HEK293 (cell line): ENCODE measurements at regions not wholly inside any gene's neighbourhood (a gene's known extent, or its start where the extent isn't known, plus 50 kb on each side); places are given as distances from the start of the nearest gene placed in this dataset.

Experiments used
- BCL11A ChIP-seq: fragments of 450-650 bp; formaldehyde crosslinking; IDR thresholded peaks from 2 replicates; pipeline ENCODE4 v1.5.1; 2016; ENCODE audit warnings: low read depth, missing biosample characterization, missing genetic modification characterization
- CTCF ChIP-seq: fragments of 450-650 bp; formaldehyde crosslinking; IDR thresholded peaks from 2 replicates; pipeline ENCODE4 v1.5.1; 2016; ENCODE audit warnings: missing biosample characterization, missing genetic modification characterization
- TSHZ1 ChIP-seq: fragments of 450-650 bp; formaldehyde crosslinking; IDR thresholded peaks from 2 replicates; pipeline ENCODE4 v1.5.1; 2016; ENCODE audit warnings: missing biosample characterization, missing genetic modification characterization, borderline replicate concordance
- ZBTB7A ChIP-seq: fragments of 450-650 bp; formaldehyde crosslinking; IDR thresholded peaks from 2 replicates; pipeline ENCODE4 v1.5.1; 2016; ENCODE audit warnings: low read depth, missing biosample characterization, missing genetic modification characterization
- ZBTB8A ChIP-seq: fragments of 450-650 bp; formaldehyde crosslinking; IDR thresholded peaks from 2 replicates; pipeline ENCODE4 v1.5.1; 2016; ENCODE audit warnings: missing biosample characterization, missing genetic modification characterization
- ZNF138 ChIP-seq: fragments of 450-650 bp; formaldehyde crosslinking; IDR thresholded peaks from 2 replicates; pipeline ENCODE4 v1.5.1; 2016; ENCODE audit warnings: missing biosample characterization, missing genetic modification characterization, borderline replicate concordance
- ZNF221 ChIP-seq: fragments of 450-650 bp; formaldehyde crosslinking; IDR thresholded peaks from 2 replicates; pipeline ENCODE4 v1.5.1; 2017; ENCODE audit warnings: missing biosample characterization, missing genetic modification characterization, borderline replicate concordance
- ZNF398 ChIP-seq: fragments of 450-650 bp; formaldehyde crosslinking; IDR thresholded peaks from 2 replicates; pipeline ENCODE4 v1.5.1; 2017; ENCODE audit warnings: missing biosample characterization, missing genetic modification characterization
- ZSCAN30 ChIP-seq: fragments of 450-650 bp; IDR thresholded peaks from 2 replicates; pipeline ENCODE4 v1.5.1; 2018; ENCODE audit warnings: missing biosample characterization, mild to moderate bottlenecking, missing genetic modification characterization, moderate library complexity
- TF ChIP-seq, protein P1 (sequence below): fragments of 450-650 bp; formaldehyde crosslinking; IDR thresholded peaks from 2 replicates; pipeline ENCODE4 v1.5.1; 2017; ENCODE audit warnings: missing biosample characterization, missing genetic modification characterization
- TF ChIP-seq, protein P2 (sequence below): fragments of 450-650 bp; formaldehyde crosslinking; IDR thresholded peaks from 2 replicates; pipeline ENCODE4 v1.5.1; 2016; ENCODE audit warnings: missing biosample characterization, missing genetic modification characterization, low read depth

DNA sequence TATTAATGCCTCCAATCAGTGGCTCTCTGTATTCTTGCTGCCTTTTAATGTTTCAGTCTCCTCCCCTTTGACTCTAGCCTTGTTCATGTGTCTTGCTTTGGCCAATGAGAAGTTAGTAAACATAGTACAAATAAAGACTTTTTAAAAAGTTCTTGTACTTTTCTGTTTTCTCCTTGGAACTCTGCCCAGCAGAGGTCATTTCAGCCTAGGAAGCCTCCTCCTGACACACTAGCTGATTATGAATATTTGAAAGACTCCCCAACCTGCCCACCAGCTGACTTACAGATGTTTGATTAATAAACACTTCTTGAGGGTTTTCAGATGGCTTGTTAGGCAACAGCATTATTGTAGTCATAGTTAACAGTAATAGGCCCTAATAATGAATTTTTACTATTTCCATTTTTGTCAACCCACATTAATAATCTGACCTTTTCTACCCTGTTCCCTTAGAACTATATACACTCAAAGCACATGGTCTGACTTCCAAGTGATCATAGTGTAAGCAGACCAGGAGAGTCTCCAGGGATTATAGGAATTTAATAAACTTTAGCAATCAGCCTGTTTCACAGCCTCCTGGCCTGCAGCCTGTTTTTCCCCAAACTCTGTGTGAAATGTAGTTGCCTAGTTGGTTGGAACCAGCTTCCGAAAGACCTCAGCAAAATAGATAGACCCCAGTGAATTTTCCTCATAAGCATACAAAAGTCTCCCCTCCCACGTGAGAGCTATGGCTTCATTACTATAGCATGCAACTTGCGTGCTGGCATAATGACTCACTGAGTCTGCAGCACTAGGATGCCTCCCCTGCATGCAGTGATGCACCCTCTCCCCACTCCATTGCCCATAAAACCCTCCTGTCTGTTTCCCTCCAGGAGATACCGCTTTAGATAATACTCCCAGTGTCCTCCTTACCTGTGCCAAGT lies 670.7 kb upstream of the ZNF804A start:
- TF ChIP-seq ZBTB7A (tag by site-specific recombination), result no peak
- TF ChIP-seq CTCF (tag by site-specific recombination), result no peak
- TF ChIP-seq, protein P1, sequence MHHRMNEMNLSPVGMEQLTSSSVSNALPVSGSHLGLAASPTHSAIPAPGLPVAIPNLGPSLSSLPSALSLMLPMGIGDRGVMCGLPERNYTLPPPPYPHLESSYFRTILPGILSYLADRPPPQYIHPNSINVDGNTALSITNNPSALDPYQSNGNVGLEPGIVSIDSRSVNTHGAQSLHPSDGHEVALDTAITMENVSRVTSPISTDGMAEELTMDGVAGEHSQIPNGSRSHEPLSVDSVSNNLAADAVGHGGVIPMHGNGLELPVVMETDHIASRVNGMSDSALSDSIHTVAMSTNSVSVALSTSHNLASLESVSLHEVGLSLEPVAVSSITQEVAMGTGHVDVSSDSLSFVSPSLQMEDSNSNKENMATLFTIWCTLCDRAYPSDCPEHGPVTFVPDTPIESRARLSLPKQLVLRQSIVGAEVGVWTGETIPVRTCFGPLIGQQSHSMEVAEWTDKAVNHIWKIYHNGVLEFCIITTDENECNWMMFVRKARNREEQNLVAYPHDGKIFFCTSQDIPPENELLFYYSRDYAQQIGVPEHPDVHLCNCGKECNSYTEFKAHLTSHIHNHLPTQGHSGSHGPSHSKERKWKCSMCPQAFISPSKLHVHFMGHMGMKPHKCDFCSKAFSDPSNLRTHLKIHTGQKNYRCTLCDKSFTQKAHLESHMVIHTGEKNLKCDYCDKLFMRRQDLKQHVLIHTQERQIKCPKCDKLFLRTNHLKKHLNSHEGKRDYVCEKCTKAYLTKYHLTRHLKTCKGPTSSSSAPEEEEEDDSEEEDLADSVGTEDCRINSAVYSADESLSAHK (tag by site-specific recombination), result no peak
- TF ChIP-seq, protein P2, sequence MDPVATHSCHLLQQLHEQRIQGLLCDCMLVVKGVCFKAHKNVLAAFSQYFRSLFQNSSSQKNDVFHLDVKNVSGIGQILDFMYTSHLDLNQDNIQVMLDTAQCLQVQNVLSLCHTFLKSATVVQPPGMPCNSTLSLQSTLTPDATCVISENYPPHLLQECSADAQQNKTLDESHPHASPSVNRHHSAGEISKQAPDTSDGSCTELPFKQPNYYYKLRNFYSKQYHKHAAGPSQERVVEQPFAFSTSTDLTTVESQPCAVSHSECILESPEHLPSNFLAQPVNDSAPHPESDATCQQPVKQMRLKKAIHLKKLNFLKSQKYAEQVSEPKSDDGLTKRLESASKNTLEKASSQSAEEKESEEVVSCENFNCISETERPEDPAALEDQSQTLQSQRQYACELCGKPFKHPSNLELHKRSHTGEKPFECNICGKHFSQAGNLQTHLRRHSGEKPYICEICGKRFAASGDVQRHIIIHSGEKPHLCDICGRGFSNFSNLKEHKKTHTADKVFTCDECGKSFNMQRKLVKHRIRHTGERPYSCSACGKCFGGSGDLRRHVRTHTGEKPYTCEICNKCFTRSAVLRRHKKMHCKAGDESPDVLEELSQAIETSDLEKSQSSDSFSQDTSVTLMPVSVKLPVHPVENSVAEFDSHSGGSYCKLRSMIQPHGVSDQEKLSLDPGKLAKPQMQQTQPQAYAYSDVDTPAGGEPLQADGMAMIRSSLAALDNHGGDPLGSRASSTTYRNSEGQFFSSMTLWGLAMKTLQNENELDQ (tag by site-specific recombination), result no peak
- no peak for TF ChIP-seq ZNF398 (tag by site-specific recombination)
- TF ChIP-seq ZSCAN30 (tag by site-specific recombination), result no peak
- no peak for TF ChIP-seq TSHZ1
- no peak for TF ChIP-seq ZNF138 (tag by site-specific recombination)
- TF ChIP-seq ZNF221, result no peak
- no peak for TF ChIP-seq ZBTB8A
- no peak for TF ChIP-seq BCL11A
